GM12878 (cell line): ENCODE measurements at regions not wholly inside any gene's neighbourhood (a gene's known extent, or its start where the extent isn't known, plus 50 kb on each side); places are given as distances from the start of the nearest gene placed in this dataset.

Experiments
- ATAC-seq: fragments of 200-7000 bp; cut with Tn5 transposase; 3 replicates; pipeline ENCODE4 v1.9.1; 2020; ENCODE audit warnings: mild to moderate bottlenecking, moderate library complexity
- BruUV-seq: library from RNA; stranded (reverse); fragments of 400-500 nt; replicated peaks from 2 replicates; lab custom pipeline; 2021; lab: Mats Ljungman, UMichigan
- CTCF ChIA-PET: fragments of 300-600 bp; sonication (Branson Sonifier 250); formaldehyde crosslinking; extraction: SDS; loops from one replicate; lab custom pipeline; 2021; ENCODE audit warnings: inconsistent platforms; lab: Yijun Ruan, JAX
- POLR2A ChIA-PET: fragments of 350-600 bp; formaldehyde crosslinking; extraction: SDS; loops from one replicate; lab custom pipeline; 2021; ENCODE audit warnings: inconsistent platforms; lab: Charles Lee
- RAD21 ChIA-PET: fragments of 300-600 bp; sonication (Branson Sonifier 250); formaldehyde crosslinking; loops from one replicate; lab custom pipeline; 2023; ENCODE audit warnings: antibody characterized with exemption; ENCODE audit not compliant: unreplicated experiment; lab: Charles Lee
- SMC1A ChIA-PET: fragments of 300-600 bp; sonication (Branson Sonifier 250); formaldehyde crosslinking; loops from one replicate; lab custom pipeline; 2023; ENCODE audit not compliant: unreplicated experiment, uncharacterized antibody; lab: Charles Lee
- DNase-seq: peaks from one replicate; pipeline ENCODE4 v3.0.0-alpha.2; 2011; ENCODE audit warnings: low read depth, low spot score
- FAIRE-seq: peaks from 3 replicates; lab custom pipeline; 2011; peaks lifted over from hg19 to GRCh38; lab: Jason Lieb, UNC
- H2AFZ ChIP-seq: 2 replicates; pipeline ENCODE4 v1.6.0; 2011; ENCODE audit warnings: low read depth, low read length, control low read depth; ENCODE audit not compliant: control insufficient read depth
- H3K27ac ChIP-seq: 2 replicates; pipeline ENCODE4 v1.5.1; 2011; ENCODE audit warnings: control low read depth; ENCODE audit not compliant: control insufficient read depth, insufficient read depth
- H3K27me3 ChIP-seq, 2 experiments: replicated peaks in 1 of 2; 2 replicates each; pipeline versions ENCODE4 v1.6.0 to v1.6.1; 2011; ENCODE audit warnings: low read length in 1 of 2; ENCODE audit not compliant: control insufficient read depth in 2 of 2, insufficient read depth in 2 of 2
- H3K36me3 ChIP-seq, 2 experiments: 2 replicates each; pipeline ENCODE4 v1.5.1; 2011; ENCODE audit warnings: low read length in 1 of 2; ENCODE audit not compliant: control insufficient read depth in 2 of 2, insufficient read depth in 2 of 2
- H3K4me1 ChIP-seq: 2 replicates; pipeline ENCODE4 v1.6.1; 2011; ENCODE audit warnings: mild to moderate bottlenecking, low read length, moderate library complexity, mixed read lengths; ENCODE audit not compliant: control insufficient read depth, insufficient read depth
- H3K4me2 ChIP-seq: 2 replicates; pipeline ENCODE4 v1.6.0; 2011; ENCODE audit warnings: control low read depth; ENCODE audit not compliant: control insufficient read depth, insufficient read depth
- H3K4me3 ChIP-seq: fragments of 200-600 bp; sonication (generic); 2 replicates; pipeline ENCODE4 v1.5.1; 2016
- H3K79me2 ChIP-seq: 2 replicates; pipeline ENCODE4 v1.6.0; 2011; ENCODE audit warnings: low read length; ENCODE audit not compliant: control insufficient read depth, insufficient read depth
- H3K9ac ChIP-seq: 2 replicates; pipeline ENCODE4 v1.8.0; 2011; ENCODE audit warnings: low read length, control low read depth, mixed read lengths; ENCODE audit not compliant: control insufficient read depth, insufficient read depth
- H3K9me3 ChIP-seq: replicated peaks from 3 replicates; pipeline ENCODE4 v1.5.1; 2011; ENCODE audit warnings: mild to moderate bottlenecking, low read length; ENCODE audit not compliant: control insufficient read depth, insufficient read depth
- H4K20me1 ChIP-seq: 2 replicates; pipeline ENCODE4 v1.6.0; 2011; ENCODE audit not compliant: control insufficient read depth, insufficient read depth
- NFYB ChIP-seq: IDR thresholded peaks from 2 replicates; pipeline ENCODE4 v1.6.1; 2011; ENCODE audit warnings: low read depth, mild to moderate bottlenecking, low read length, improper control_type of control experiment, moderate library complexity; ENCODE audit not compliant: insufficient read depth
- SP1 ChIP-seq: IDR thresholded peaks from one replicate; pipeline ENCODE4 v1.6.1; 2011; ENCODE audit warnings: low read depth, low read length
- SREBF2 ChIP-seq: IDR thresholded peaks from 2 replicates; pipeline ENCODE4 v1.6.1; 2012; ENCODE audit warnings: mild to moderate bottlenecking, low read length
- TBL1XR1 ChIP-seq: IDR thresholded peaks from 2 replicates; pipeline ENCODE4 v1.6.1; 2012; ENCODE audit warnings: low read depth, low read length, improper control_type of control experiment
- WGBS: methylation state at CpG from one replicate; pipeline ENCODE4 v1.1.6; 2016; ENCODE audit warnings: low lambda C conversion rate; ENCODE audit not compliant: insufficient replicate concordance, insufficient coverage; ENCODE audit errors: missing lambda C conversion rate; 5-methylcytosine and 5-hydroxymethylcytosine counted together
- in situ Hi-C: fragments of 300-500 bp; cut with MboI; formaldehyde crosslinking; loops from 9 replicates; pipeline ENCODE4 v1.14.3; 2018; ENCODE audit warnings: mixed read lengths
- intact Hi-C: fragments of 100-400 bp; cut with micrococcal nuclease; formaldehyde crosslinking; loops from one replicate; pipeline ENCODE4 v1.14.2; 2022; ENCODE audit not compliant: unreplicated experiment
- TF ChIP-seq, protein P1 (sequence below): fragments of 150-350 bp; IDR thresholded peaks from 2 replicates; pipeline ENCODE4 v1.6.1; 2016; ENCODE audit warnings: low read depth, low read length

DNA sequence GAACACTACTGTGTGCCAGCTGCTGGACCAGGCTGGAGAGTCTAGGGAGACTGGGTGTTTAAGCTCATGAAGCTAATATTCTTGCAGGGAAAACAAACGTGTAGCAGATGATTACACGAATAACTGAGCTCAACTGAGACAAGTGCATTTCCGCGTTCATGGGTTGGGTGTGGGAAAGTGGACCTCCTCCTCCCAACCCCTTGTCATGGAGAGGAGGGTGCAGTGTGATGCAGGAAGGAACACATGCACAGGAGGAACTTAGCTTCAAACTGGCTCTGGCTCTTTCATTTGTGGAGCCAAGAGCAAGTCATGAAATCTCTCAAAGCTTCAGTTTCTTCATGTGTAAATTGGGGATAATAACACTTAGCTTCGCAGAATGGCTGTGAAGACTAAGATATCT is 204.3 kb downstream of the ARHGAP12 start:
- no peak for ATAC-seq
- Histone ChIP-seq H3K79me2 (no peaks in the 10 kb centered on the region), H4K20me1 (no peaks in the 10 kb centered on the region), H3K9ac (no peak overlapping the region), H3K9me3 (no peaks in the 10 kb centered on the region; the same call in 2 of the 3 replicates), H3K27me3 (no peaks in the 10 kb centered on the region), H3K36me3 (no peaks in the 10 kb centered on the region), H3K4me3 (no peak overlapping the region), H3K4me2 (no peak overlapping the region), H3K4me1 (no peaks in the 10 kb centered on the region), H3K27ac (no peak overlapping the region), H2AFZ (no peak overlapping the region)
- CTCF ChIA-PET: no interaction called here
- DNase-seq: no peak
- RAD21 ChIA-PET: no interaction called here
- SMC1A ChIA-PET: interaction anchor here (1.5 kb wide), 1 partner anchor 12 kb away, joined by 5 read pairs; no protein-coding TSS in a partner anchor
- intact Hi-C loops: no loop called here
- in situ Hi-C loops: no loop called here
- POLR2A ChIA-PET: no interaction called here
- no peak for FAIRE-seq
- WGBS: 73% methylated on average over 5 of the region's 5 CpGs
- TF ChIP-seq NFYB (no peak), TBL1XR1 (no peak), SREBF2 (no peak), SP1 (no peak)
- TF ChIP-seq, protein P1, sequence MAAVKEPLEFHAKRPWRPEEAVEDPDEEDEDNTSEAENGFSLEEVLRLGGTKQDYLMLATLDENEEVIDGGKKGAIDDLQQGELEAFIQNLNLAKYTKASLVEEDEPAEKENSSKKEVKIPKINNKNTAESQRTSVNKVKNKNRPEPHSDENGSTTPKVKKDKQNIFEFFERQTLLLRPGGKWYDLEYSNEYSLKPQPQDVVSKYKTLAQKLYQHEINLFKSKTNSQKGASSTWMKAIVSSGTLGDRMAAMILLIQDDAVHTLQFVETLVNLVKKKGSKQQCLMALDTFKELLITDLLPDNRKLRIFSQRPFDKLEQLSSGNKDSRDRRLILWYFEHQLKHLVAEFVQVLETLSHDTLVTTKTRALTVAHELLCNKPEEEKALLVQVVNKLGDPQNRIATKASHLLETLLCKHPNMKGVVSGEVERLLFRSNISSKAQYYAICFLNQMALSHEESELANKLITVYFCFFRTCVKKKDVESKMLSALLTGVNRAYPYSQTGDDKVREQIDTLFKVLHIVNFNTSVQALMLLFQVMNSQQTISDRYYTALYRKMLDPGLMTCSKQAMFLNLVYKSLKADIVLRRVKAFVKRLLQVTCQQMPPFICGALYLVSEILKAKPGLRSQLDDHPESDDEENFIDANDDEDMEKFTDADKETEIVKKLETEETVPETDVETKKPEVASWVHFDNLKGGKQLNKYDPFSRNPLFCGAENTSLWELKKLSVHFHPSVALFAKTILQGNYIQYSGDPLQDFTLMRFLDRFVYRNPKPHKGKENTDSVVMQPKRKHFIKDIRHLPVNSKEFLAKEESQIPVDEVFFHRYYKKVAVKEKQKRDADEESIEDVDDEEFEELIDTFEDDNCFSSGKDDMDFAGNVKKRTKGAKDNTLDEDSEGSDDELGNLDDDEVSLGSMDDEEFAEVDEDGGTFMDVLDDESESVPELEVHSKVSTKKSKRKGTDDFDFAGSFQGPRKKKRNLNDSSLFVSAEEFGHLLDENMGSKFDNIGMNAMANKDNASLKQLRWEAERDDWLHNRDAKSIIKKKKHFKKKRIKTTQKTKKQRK: no peak
- BruUV-seq: no TSS peak
